Activated T-cell treated with anti-CD3 and anti-CD28 coated beads, Interleukin-2, amount 50 U/mL, for 4 hours (primary cell): ENCODE measurements at regions not wholly inside any gene's neighbourhood (a gene's known extent, or its start where the extent isn't known, plus 50 kb on each side); places are given as distances from the start of the nearest gene placed in this dataset.
"Not testable (repeated sequence)": the region's sequence is repeated elsewhere in the genome, so short reads cannot be mapped to it uniquely, and the experiment has no call there.

Experiments
- ATAC-seq, 2 donors: fragments of 200-7000 bp; cut with Tn5 transposase; one replicate each; pipeline ENCODE4 v1.10.0; 2021
- DNase-seq: peaks from one replicate; pipeline ENCODE4 v3.0.0-alpha.2; 2020
- H3K27me3 Mint-ChIP-seq: one replicate; pipeline ENCODE4 v1.8.0; 2021; ENCODE audit warnings: low read depth, mixed read lengths
- H3K36me3 Mint-ChIP-seq: one replicate; pipeline ENCODE4 v1.8.0; 2022; ENCODE audit warnings: mixed read lengths; ENCODE audit not compliant: insufficient read depth
- H3K4me1 Mint-ChIP-seq: one replicate; pipeline ENCODE4 v1.8.0; 2021; ENCODE audit warnings: low read depth, mixed read lengths
- H3K4me3 Mint-ChIP-seq: one replicate; pipeline ENCODE4 v1.8.0; 2021; ENCODE audit warnings: mild to moderate bottlenecking, moderate library complexity, mixed read lengths
- H3K9me3 Mint-ChIP-seq: one replicate; pipeline ENCODE4 v1.8.0; 2021; ENCODE audit warnings: mixed read lengths

- DNase-seq (no peak), ATAC-seq (peak; percentile 88 to 90)
- H3K4me1 Mint-ChIP-seq: peaks cover 27% of the 10 kb centered on the region
- H3K27me3 Mint-ChIP-seq: no peaks in the 10 kb centered on the region
- H3K9me3 Mint-ChIP-seq: no peaks in the 10 kb centered on the region
- H3K4me3 Mint-ChIP-seq: peak overlapping the region; percentile 16
- no peaks in the 10 kb centered on the region for H3K36me3 Mint-ChIP-seq
Measured at GRCh38 chr7:104956753-104957450, 57.1 kb upstream of the KMT2E start.

GRCh38 chr7:104958371-104958865 lies 55.6 kb upstream of the KMT2E start:
- Mint-ChIP-seq H3K4me1 (peaks cover 30% of the 10 kb centered on the region), H3K9me3 (no peaks in the 10 kb centered on the region), H3K27me3 (no peaks in the 10 kb centered on the region), H3K36me3 (peaks cover 5% of the 10 kb centered on the region), H3K4me3 (no peak overlapping the region)
- no peak for DNase-seq
- no peak for ATAC-seq

GRCh38 chr7:104959483-104959882 lies 54.5 kb upstream of the KMT2E start:
- not testable (repeated sequence) for H3K4me3 Mint-ChIP-seq, H3K9me3 Mint-ChIP-seq, H3K27me3 Mint-ChIP-seq, ATAC-seq, DNase-seq, H3K36me3 Mint-ChIP-seq
- peaks cover 29% of the 10 kb centered on the region for H3K4me1 Mint-ChIP-seq

- no peak for DNase-seq
- Mint-ChIP-seq H3K4me1 (peaks cover 27% of the 10 kb centered on the region), H3K36me3 (peaks cover 5% of the 10 kb centered on the region), H3K9me3 (no peaks in the 10 kb centered on the region), H3K4me3 (no peak overlapping the region), H3K27me3 (no peaks in the 10 kb centered on the region)
- ATAC-seq: no peak
Measured at GRCh38 chr7:104960741-104961448, 53.1 kb upstream of the KMT2E start.

- Mint-ChIP-seq H3K36me3 (peaks cover 5% of the 10 kb centered on the region), H3K4me1 (peaks cover 20% of the 10 kb centered on the region), H3K27me3 (no peaks in the 10 kb centered on the region), H3K4me3 (no peak overlapping the region), H3K9me3 (no peaks in the 10 kb centered on the region)
- DNase-seq: no peak
- ATAC-seq: no peak
Measured at GRCh38 chr7:104961821-104962220, 52.2 kb upstream of the KMT2E start.

GRCh38 chr7:104962781-104963180 lies 51.2 kb upstream of the KMT2E start:
- ATAC-seq (peak; percentile 48 to 69), DNase-seq (no peak)
- Mint-ChIP-seq H3K27me3 (no peaks in the 10 kb centered on the region), H3K4me3 (no peak overlapping the region), H3K4me1 (peaks cover 11% of the 10 kb centered on the region), H3K36me3 (peaks cover 7% of the 10 kb centered on the region), H3K9me3 (no peaks in the 10 kb centered on the region)

GRCh38 chr7:104963378-104963990 lies 50.5 kb upstream of the KMT2E start:
- Mint-ChIP-seq H3K27me3 (no peaks in the 10 kb centered on the region), H3K4me1 (peaks cover 11% of the 10 kb centered on the region), H3K4me3 (no peak overlapping the region), H3K36me3 (peaks cover 9% of the 10 kb centered on the region), H3K9me3 (no peaks in the 10 kb centered on the region)
- DNase-seq (no peak), ATAC-seq (no peak)

- ATAC-seq (no peak), DNase-seq (no peak)
- Mint-ChIP-seq H3K27me3 (no peaks in the 10 kb centered on the region), H3K36me3 (peaks cover 9% of the 10 kb centered on the region), H3K4me1 (peaks cover 9% of the 10 kb centered on the region), H3K4me3 (no peak overlapping the region), H3K9me3 (no peaks in the 10 kb centered on the region)
Measured at GRCh38 chr7:104963991-104964385, 50.0 kb upstream of the KMT2E start.
